Adrenal gland (tissue), 9 donors: ENCODE measurements at regions not wholly inside any gene's neighbourhood (a gene's known extent, or its start where the extent isn't known, plus 50 kb on each side); places are given as distances from the start of the nearest gene placed in this dataset.

Experiments
- DNase-seq, 7 donors: peaks; one replicate each; pipeline ENCODE4 v3.0.0-alpha.2; 2019 to 2020
- H3K27ac ChIP-seq, 5 donors: fragments of 200-600 bp; sonication (generic) in 4 of 5; 1 replicate in 3 of 5; 2 replicates in 2 of 5; pipeline versions ENCODE4 v1.5.1 to v1.8.0; 2016 to 2020; ENCODE audit warnings: mild to moderate bottlenecking in 1 of 5
- H3K27me3 ChIP-seq: fragments of 200-600 bp; 2 replicates; pipeline ENCODE4 v1.8.0; 2021
- H3K36me3 ChIP-seq, 2 donors: fragments of 200-600 bp; replicated peaks in 1 of 2; 1 replicate in 1 of 2; 2 replicates in 1 of 2; pipeline versions ENCODE4 v1.5.1 to v1.8.0; 2018 to 2022
- H3K4me1 ChIP-seq, 2 donors: fragments of 200-600 bp; replicated peaks in 1 of 2; 1 replicate in 1 of 2; 2 replicates in 1 of 2; pipeline versions ENCODE4 v1.5.1 to v1.8.0; 2018 to 2021
- H3K4me3 ChIP-seq, 4 donors: fragments of 200-600 bp; sonication (generic) in 3 of 4; one replicate each; pipeline ENCODE4 v1.5.1; 2016 to 2018
- H3K9me3 ChIP-seq, 3 donors: fragments of 200-600 bp; sonication (generic) in 1 of 3; replicated peaks in 1 of 3; 1 replicate in 2 of 3; 2 replicates in 1 of 3; pipeline versions ENCODE4 v1.5.1 to v1.8.0; 2016 to 2021
- CTCF ChIP-seq, 6 experiments: fragments of 450-650 bp in 4 of 6; fragments of 200-600 bp in 2 of 6; sonication (generic) in 1 of 6; IDR thresholded peaks; 1 replicate in 5 of 6; 2 replicates in 1 of 6; pipeline versions ENCODE4 v1.5.1 to v1.8.0; 2016 to 2021; ENCODE audit warnings: antibody characterized with exemption in 6 of 6, mild to moderate bottlenecking in 2 of 6, moderate library complexity in 1 of 6
- POLR2A ChIP-seq, 2 donors: fragments of 450-650 bp; IDR thresholded peaks; one replicate each; pipeline ENCODE4 v1.6.1; 2017; ENCODE audit warnings: antibody characterized with exemption in 2 of 2, mild to moderate bottlenecking in 2 of 2, moderate library complexity in 1 of 2
- WGBS, 4 donors: extraction: QIAGEN DNeasy Blood & Tissue Kit in 2 of 4; methylation state at CpG; one replicate each; pipeline versions ENCODE4 v1.1.5 to v1.1.7; 2013 to 2017; 5-methylcytosine and 5-hydroxymethylcytosine counted together
- intact Hi-C, 2 donors: fragments of 100-400 bp; cut with DNase I; formaldehyde crosslinking; loops; one replicate each; pipeline versions ENCODE4 v1.14.1 to v1.15.0; 2022 to 2023
- donor health status: healthy with polysubstance abuse.
- donor health status: Bipolar disorder and iron deficiency.
- donor health status: DM: yes; HTN: yes; CAD: no.
- donor health status: DM: no; HTN: no; CAD: no.
- donor health status: DM: no; HTN: no; CAD: no.

GRCh38 chr14:43956741-43957140, 550.3 kb downstream of the FSCB start:
- Histone ChIP-seq H3K27me3 (no peaks in the 10 kb centered on the region), H3K36me3 (no peaks in the 10 kb centered on the region), H3K4me1 (no peaks in the 10 kb centered on the region), H3K9me3 (no peaks in the 10 kb centered on the region), H3K4me3 (no peak overlapping the region), H3K27ac (no peak overlapping the region)
- intact Hi-C loops: no loop called here
- no peak for TF ChIP-seq CTCF (IDR thresholded peaks at IDR 0.05)
- WGBS, 4 donors: 81 to 86% (median 82%) methylated on average over 5 of the region's 5 CpGs
- DNase-seq: no peak

GRCh38 chr14:43949400-43949799, 557.7 kb downstream of the FSCB start:
- 25 to 29% (median 26%) methylated on average over 3 of the region's 3 CpGs for WGBS, 4 donors
- intact Hi-C loops: no loop called here
- H3K27me3 ChIP-seq: no peaks in the 10 kb centered on the region
- H3K4me3 ChIP-seq: no peak overlapping the region
- no peaks in the 10 kb centered on the region for H3K36me3 ChIP-seq
- no peak for DNase-seq
- TF ChIP-seq CTCF (IDR thresholded peaks at IDR 0.05) (no peak), POLR2A (IDR thresholded peaks at IDR 0.05) (no peak)
- H3K9me3 ChIP-seq: no peaks in the 10 kb centered on the region
- H3K27ac ChIP-seq: no peak overlapping the region
- H3K4me1 ChIP-seq: no peaks in the 10 kb centered on the region

GRCh38 chr14:43939836-43940235, 567.2 kb downstream of the FSCB start:
- intact Hi-C loops: no loop called here
- no peaks in the 10 kb centered on the region for H3K4me1 ChIP-seq
- 79 to 92% (median 83%) methylated on average over 7 to 11 of the region's 11 CpGs for WGBS, 4 donors

GRCh38 chr14:43938588-43939281, 568.3 kb downstream of the FSCB start:
- no peaks in the 10 kb centered on the region for H3K36me3 ChIP-seq
- H3K27ac ChIP-seq: no peak overlapping the region
- H3K4me1 ChIP-seq: no peaks in the 10 kb centered on the region
- H3K27me3 ChIP-seq: no peaks in the 10 kb centered on the region
- DNase-seq: no peak
- H3K4me3 ChIP-seq: no peak overlapping the region
- intact Hi-C loops: no loop called here
- WGBS, 4 donors: 81 to 93% (median 85%) methylated on average over 3 to 25 of the region's 25 CpGs
- no peaks in the 10 kb centered on the region for H3K9me3 ChIP-seq
- TF ChIP-seq POLR2A (IDR thresholded peaks at IDR 0.05) (no peak), CTCF (IDR thresholded peaks at IDR 0.05) (no peak)

More at GRCh38 chr14:43939836-43940235, 567.2 kb downstream of the FSCB start:
- no peaks in the 10 kb centered on the region for H3K9me3 ChIP-seq
- no peak overlapping the region for H3K4me3 ChIP-seq
- H3K27me3 ChIP-seq: no peaks in the 10 kb centered on the region
- TF ChIP-seq POLR2A (IDR thresholded peaks at IDR 0.05): no peak
- TF ChIP-seq CTCF (IDR thresholded peaks at IDR 0.05): no peak
- H3K27ac ChIP-seq: no peak overlapping the region
- no peak for DNase-seq
- no peaks in the 10 kb centered on the region for H3K36me3 ChIP-seq
